H1 (cell line): ENCODE measurements at regions not wholly inside any gene's neighbourhood (a gene's known extent, or its start where the extent isn't known, plus 50 kb on each side); places are given as distances from the start of the nearest gene placed in this dataset.

ENCODE experiments used
- CTCF ChIA-PET: fragments of 300-600 bp; sonication (Branson Sonifier 250); formaldehyde crosslinking; loops from one replicate; lab custom pipeline; 2021; ENCODE audit not compliant: partially characterized antibody; lab: Charles Lee
- POLR2A ChIA-PET: fragments of 300-600 bp; sonication (Branson Sonifier 250); formaldehyde crosslinking; loops from one replicate; lab custom pipeline; 2021; ENCODE audit warnings: inconsistent platforms; ENCODE audit not compliant: partially characterized antibody; lab: Charles Lee
- DNase-seq, 2 experiments: peaks; one replicate each; pipeline versions ENCODE4 v3.0.0 to v3.0.0-alpha.2; 2010 to 2022; ENCODE audit warnings: low spot score in 2 of 2, low read depth in 1 of 2, mixed read lengths in 1 of 2
- FAIRE-seq: peaks from 2 replicates; lab custom pipeline; 2011; peaks lifted over from hg19 to GRCh38; lab: Jason Lieb, UNC
- H2AFZ ChIP-seq: 2 replicates; pipeline ENCODE4 v1.8.1; 2012; ENCODE audit warnings: low read length, inconsistent platforms
- H2AK5ac ChIP-seq: 2 replicates; pipeline ENCODE4 v1.6.1; 2013; ENCODE audit warnings: low read depth, low read length
- H2BK120ac ChIP-seq: replicated peaks from 2 replicates; pipeline ENCODE3; 2013; ENCODE audit warnings: low read depth, low read length, inconsistent platforms
- H2BK12ac ChIP-seq: 2 replicates; pipeline ENCODE4 v1.6.1; 2013; ENCODE audit warnings: low read depth, low read length
- H2BK15ac ChIP-seq: 2 replicates; pipeline ENCODE4 v1.6.1; 2013; ENCODE audit warnings: low read length
- H2BK20ac ChIP-seq: 2 replicates; pipeline ENCODE4 v1.6.1; 2013; ENCODE audit warnings: low read length
- H2BK5ac ChIP-seq: 2 replicates; pipeline ENCODE4 v1.6.1; 2013; ENCODE audit warnings: low read depth, low read length
- H3K14ac ChIP-seq: 2 replicates; pipeline ENCODE4 v1.6.1; 2013; ENCODE audit warnings: inconsistent platforms; ENCODE audit not compliant: insufficient read length
- H3K18ac ChIP-seq: 2 replicates; pipeline ENCODE4 v1.6.1; 2013; ENCODE audit warnings: low read length; ENCODE audit errors: extremely low read depth
- H3K23ac ChIP-seq: 2 replicates; pipeline ENCODE4 v1.6.1; 2013; ENCODE audit warnings: inconsistent platforms; ENCODE audit not compliant: insufficient read length
- H3K23me2 ChIP-seq: 2 replicates; pipeline ENCODE4 v1.6.1; 2013; ENCODE audit warnings: low read depth, low read length
- H3K27ac ChIP-seq: 2 replicates; pipeline ENCODE4 v1.6.1; 2011; ENCODE audit warnings: low read depth, low read length, inconsistent platforms
- H3K27me3 ChIP-seq, 4 experiments: replicated peaks in 1 of 4; 1 replicate in 1 of 4; 2 replicates in 3 of 4; pipeline versions ENCODE4 v1.6.1 to v1.8.1; 2011 to 2013; ENCODE audit warnings: low read length in 3 of 4, mild to moderate bottlenecking in 3 of 4, inconsistent platforms in 2 of 4, mixed read lengths in 2 of 4, moderate library complexity in 1 of 4; ENCODE audit not compliant: control insufficient read depth in 3 of 4, insufficient read depth in 3 of 4; ENCODE audit errors: extremely low read depth in 1 of 4
- H3K36me3 ChIP-seq, 4 experiments: 2 replicates each; pipeline versions ENCODE4 v1.6.1 to v1.8.1; 2011 to 2013; ENCODE audit warnings: mild to moderate bottlenecking in 4 of 4, low read length in 3 of 4, moderate library complexity in 2 of 4, control low read depth in 1 of 4, inconsistent platforms in 1 of 4; ENCODE audit not compliant: insufficient read depth in 4 of 4, control insufficient read depth in 2 of 4
- H3K4ac ChIP-seq: replicated peaks from 2 replicates; pipeline ENCODE3; 2013; ENCODE audit warnings: low read length, low read depth, mixed read lengths, inconsistent platforms; ENCODE audit not compliant: insufficient read length
- H3K4me1 ChIP-seq, 4 experiments: replicated peaks in 1 of 4; 1 replicate in 1 of 4; 2 replicates in 3 of 4; pipeline versions ENCODE4 v1.6.1 to v1.8.1; 2011 to 2013; ENCODE audit warnings: low read length in 3 of 4, inconsistent platforms in 2 of 4, mixed read lengths in 1 of 4; ENCODE audit not compliant: insufficient read depth in 4 of 4, control insufficient read depth in 3 of 4
- H3K4me2 ChIP-seq, 2 experiments: 2 replicates each; pipeline versions ENCODE4 v1.6.1 to v1.8.1; 2011 to 2013; ENCODE audit warnings: low read depth in 2 of 2, low read length in 2 of 2, control low read depth in 1 of 2, inconsistent platforms in 1 of 2, mild to moderate bottlenecking in 1 of 2; ENCODE audit not compliant: insufficient read depth in 1 of 2
- H3K4me3 ChIP-seq, 4 experiments: fragments of 200-600, 300-600 bp in 1 of 4; sonication (generic), shearing (Covaris generic), sonication (Bioruptor Twin) in 1 of 4; 2 replicates each; pipeline versions ENCODE4 v1.5.1 to v1.8.1; 2011 to 2016; ENCODE audit warnings: low read length in 4 of 4, low read depth in 3 of 4, control low read depth in 2 of 4, inconsistent platforms in 2 of 4, mild to moderate bottlenecking in 2 of 4, mixed read lengths in 1 of 4, moderate library complexity in 1 of 4; ENCODE audit not compliant: insufficient read depth in 2 of 4; ENCODE audit errors: extremely low read depth in 1 of 4
- H3K56ac ChIP-seq: replicated peaks from 2 replicates; pipeline ENCODE3; 2013; ENCODE audit warnings: low read depth, mild to moderate bottlenecking, mixed read lengths, low read length, inconsistent platforms; ENCODE audit not compliant: insufficient read length
- H3K79me1 ChIP-seq: 2 replicates; pipeline ENCODE4 v1.6.1; 2013; ENCODE audit warnings: low read depth, low read length, control low read depth
- H3K79me2 ChIP-seq, 2 experiments: 2 replicates each; pipeline versions ENCODE4 v1.6.1 to v1.8.1; 2012 to 2013; ENCODE audit warnings: low read length in 2 of 2, mild to moderate bottlenecking in 2 of 2, inconsistent platforms in 1 of 2; ENCODE audit not compliant: insufficient read depth in 2 of 2, control insufficient read depth in 1 of 2
- H3K9ac ChIP-seq, 4 experiments: replicated peaks in 1 of 4; 1 replicate in 1 of 4; 2 replicates in 3 of 4; pipeline versions ENCODE4 v1.6.1 to v1.8.1; 2011 to 2013; ENCODE audit warnings: low read depth in 3 of 4, low read length in 3 of 4, control low read depth in 2 of 4, mild to moderate bottlenecking in 2 of 4, moderate library complexity in 2 of 4, inconsistent platforms in 1 of 4; ENCODE audit errors: extremely low read depth in 1 of 4
- H3K9me3 ChIP-seq, 2 experiments: 2 replicates each; pipeline versions ENCODE4 v1.6.1 to v1.8.1; 2012 to 2013; ENCODE audit warnings: mild to moderate bottlenecking in 2 of 2, moderate library complexity in 2 of 2, control low read depth in 1 of 2, inconsistent platforms in 1 of 2, low read depth in 1 of 2, low read length in 1 of 2, mixed read lengths in 1 of 2; ENCODE audit not compliant: insufficient read depth in 2 of 2
- H4K20me1 ChIP-seq, 2 experiments: replicated peaks in 1 of 2; 2 replicates each; pipeline versions ENCODE3 to v1.8.1; 2011 to 2013; ENCODE audit warnings: inconsistent platforms in 2 of 2, low read length in 2 of 2, mild to moderate bottlenecking in 1 of 2; ENCODE audit not compliant: insufficient read depth in 2 of 2, control insufficient read depth in 1 of 2
- H4K5ac ChIP-seq: 2 replicates; pipeline ENCODE4 v1.6.1; 2013; ENCODE audit warnings: low read length, low read depth, mixed read lengths, inconsistent platforms; ENCODE audit not compliant: insufficient read length
- H4K8ac ChIP-seq: 2 replicates; pipeline ENCODE4 v1.8.0; 2013; ENCODE audit warnings: mild to moderate bottlenecking, moderate library complexity, low read length, inconsistent platforms; ENCODE audit not compliant: insufficient read depth; ENCODE audit errors: extremely low read depth
- H4K91ac ChIP-seq: replicated peaks from 2 replicates; pipeline ENCODE3; 2013; ENCODE audit warnings: low read length, mixed read lengths, inconsistent platforms; ENCODE audit not compliant: insufficient read length
- EZH2 ChIP-seq: fragments of 200-600 bp; sonication (generic); IDR thresholded peaks from 2 replicates; pipeline ENCODE4 v1.7.1; 2012; ENCODE audit warnings: low read depth, mild to moderate bottlenecking, moderate library complexity, low read length, inconsistent platforms; ENCODE audit not compliant: severe bottlenecking
- WGBS, 2 experiments: shearing (Covaris generic) in 1 of 2; methylation state at CpG; one replicate each; pipeline versions ENCODE4 v1.1.6 to v1.1.7; 2013 to 2015; ENCODE audit warnings: low lambda C conversion rate in 2 of 2, mixed read lengths in 2 of 2, inconsistent platforms in 1 of 2, low coverage in 1 of 2, missing lambda C conversion rate in 1 of 2; ENCODE audit not compliant: insufficient replicate concordance in 2 of 2, insufficient coverage in 1 of 2, insufficient read length in 1 of 2; ENCODE audit errors: extremely low coverage in 1 of 2, missing lambda C conversion rate in 1 of 2; 5-methylcytosine and 5-hydroxymethylcytosine counted together

- Histone ChIP-seq H4K20me1 (peaks cover 0 to 3% of the 10 kb centered on the region in 2 experiments), H3K79me1 (no peaks in the 10 kb centered on the region), H3K18ac (no peak overlapping the region)
- TF ChIP-seq EZH2: no peak
- TF ChIP-seq, all 59 proteins: peak for 0
- H2AFZ ChIP-seq: no peak overlapping the region
- no peak overlapping the region for H2BK5ac ChIP-seq
- H4K91ac ChIP-seq: no peak overlapping the region
- no peak overlapping the region for H4K5ac ChIP-seq
- no peak overlapping the region for H4K8ac ChIP-seq
- H2BK20ac ChIP-seq: no peak overlapping the region
- no peaks in the 10 kb centered on the region for H3K79me2 ChIP-seq
- WGBS, 2 experiments: 96% methylated on average over 10 of the region's 10 CpGs; no CpG with 5 or more reads in 1 of the 2 experiments
- H2BK120ac ChIP-seq: no peak overlapping the region
- no peak for FAIRE-seq
- no peaks in the 10 kb centered on the region for H3K27me3 ChIP-seq
- H2AK5ac ChIP-seq: no peak overlapping the region
- H2BK15ac ChIP-seq: no peak overlapping the region
- no peak overlapping the region for H3K9ac ChIP-seq
- POLR2A ChIA-PET: no interaction called here
- H3K56ac ChIP-seq: no peak overlapping the region
- no peaks in the 10 kb centered on the region for H3K36me3 ChIP-seq
- H3K4me1 ChIP-seq: peaks cover 3 to 5% (median 4%) of the 10 kb centered on the region in 4 experiments; a peak in 6 of 7 replicates
- H3K4ac ChIP-seq: no peak overlapping the region
- H3K4me2 ChIP-seq: no peak overlapping the region
- DNase-seq: no peak
- H3K23me2 ChIP-seq: no peaks in the 10 kb centered on the region
- H3K14ac ChIP-seq: no peak overlapping the region
- no peaks in the 10 kb centered on the region for H3K9me3 ChIP-seq
- H3K4me3 ChIP-seq: no peak overlapping the region
- no peak overlapping the region for H2BK12ac ChIP-seq
- H3K27ac ChIP-seq: no peak overlapping the region
- CTCF ChIA-PET: no interaction called here
- no peak overlapping the region for H3K23ac ChIP-seq
Observed at GRCh38 chr2:128783896-128784295, 465.2 kb upstream of the HS6ST1 start.
